ENCODE measurements at regions not wholly inside any gene's neighbourhood (a gene's known extent, or its start where the extent isn't known, plus 50 kb on each side); places are given as distances from the start of the nearest gene placed in this dataset.

GRCh38 chr5:122585371-122585770 lies 189.5 kb upstream of the SNX2 start (continued):
- TF ChIP-seq, protein P1, sequence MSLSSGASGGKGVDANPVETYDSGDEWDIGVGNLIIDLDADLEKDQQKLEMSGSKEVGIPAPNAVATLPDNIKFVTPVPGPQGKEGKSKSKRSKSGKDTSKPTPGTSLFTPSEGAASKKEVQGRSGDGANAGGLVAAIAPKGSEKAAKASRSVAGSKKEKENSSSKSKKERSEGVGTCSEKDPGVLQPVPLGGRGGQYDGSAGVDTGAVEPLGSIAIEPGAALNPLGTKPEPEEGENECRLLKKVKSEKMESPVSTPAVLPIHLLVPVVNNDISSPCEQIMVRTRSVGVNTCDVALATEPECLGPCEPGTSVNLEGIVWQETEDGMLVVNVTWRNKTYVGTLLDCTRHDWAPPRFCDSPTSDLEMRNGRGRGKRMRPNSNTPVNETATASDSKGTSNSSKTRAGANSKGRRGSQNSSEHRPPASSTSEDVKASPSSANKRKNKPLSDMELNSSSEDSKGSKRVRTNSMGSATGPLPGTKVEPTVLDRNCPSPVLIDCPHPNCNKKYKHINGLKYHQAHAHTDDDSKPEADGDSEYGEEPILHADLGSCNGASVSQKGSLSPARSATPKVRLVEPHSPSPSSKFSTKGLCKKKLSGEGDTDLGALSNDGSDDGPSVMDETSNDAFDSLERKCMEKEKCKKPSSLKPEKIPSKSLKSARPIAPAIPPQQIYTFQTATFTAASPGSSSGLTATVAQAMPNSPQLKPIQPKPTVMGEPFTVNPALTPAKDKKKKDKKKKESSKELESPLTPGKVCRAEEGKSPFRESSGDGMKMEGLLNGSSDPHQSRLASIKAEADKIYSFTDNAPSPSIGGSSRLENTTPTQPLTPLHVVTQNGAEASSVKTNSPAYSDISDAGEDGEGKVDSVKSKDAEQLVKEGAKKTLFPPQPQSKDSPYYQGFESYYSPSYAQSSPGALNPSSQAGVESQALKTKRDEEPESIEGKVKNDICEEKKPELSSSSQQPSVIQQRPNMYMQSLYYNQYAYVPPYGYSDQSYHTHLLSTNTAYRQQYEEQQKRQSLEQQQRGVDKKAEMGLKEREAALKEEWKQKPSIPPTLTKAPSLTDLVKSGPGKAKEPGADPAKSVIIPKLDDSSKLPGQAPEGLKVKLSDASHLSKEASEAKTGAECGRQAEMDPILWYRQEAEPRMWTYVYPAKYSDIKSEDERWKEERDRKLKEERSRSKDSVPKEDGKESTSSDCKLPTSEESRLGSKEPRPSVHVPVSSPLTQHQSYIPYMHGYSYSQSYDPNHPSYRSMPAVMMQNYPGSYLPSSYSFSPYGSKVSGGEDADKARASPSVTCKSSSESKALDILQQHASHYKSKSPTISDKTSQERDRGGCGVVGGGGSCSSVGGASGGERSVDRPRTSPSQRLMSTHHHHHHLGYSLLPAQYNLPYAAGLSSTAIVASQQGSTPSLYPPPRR (CRISPR knock-in tag; IDR thresholded peaks at IDR 0.05; ENCODE audit: borderline replicate concordance), result no peak
- no peak for TF ChIP-seq SP5 (CRISPR knock-in tag; IDR thresholded peaks at IDR 0.05; ENCODE audit: borderline replicate concordance, low read depth)
- TF ChIP-seq ZNF589 (CRISPR knock-in tag; conservative IDR thresholded peaks at IDR 0.05), result no peak
- no peak for TF ChIP-seq ELF1 (CRISPR knock-in tag; IDR thresholded peaks at IDR 0.05)
- TF ChIP-seq, protein P2, sequence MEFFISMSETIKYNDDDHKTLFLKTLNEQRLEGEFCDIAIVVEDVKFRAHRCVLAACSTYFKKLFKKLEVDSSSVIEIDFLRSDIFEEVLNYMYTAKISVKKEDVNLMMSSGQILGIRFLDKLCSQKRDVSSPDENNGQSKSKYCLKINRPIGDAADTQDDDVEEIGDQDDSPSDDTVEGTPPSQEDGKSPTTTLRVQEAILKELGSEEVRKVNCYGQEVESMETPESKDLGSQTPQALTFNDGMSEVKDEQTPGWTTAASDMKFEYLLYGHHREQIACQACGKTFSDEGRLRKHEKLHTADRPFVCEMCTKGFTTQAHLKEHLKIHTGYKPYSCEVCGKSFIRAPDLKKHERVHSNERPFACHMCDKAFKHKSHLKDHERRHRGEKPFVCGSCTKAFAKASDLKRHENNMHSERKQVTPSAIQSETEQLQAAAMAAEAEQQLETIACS (CRISPR knock-in tag; IDR thresholded peaks at IDR 0.05), result no peak

DNA sequence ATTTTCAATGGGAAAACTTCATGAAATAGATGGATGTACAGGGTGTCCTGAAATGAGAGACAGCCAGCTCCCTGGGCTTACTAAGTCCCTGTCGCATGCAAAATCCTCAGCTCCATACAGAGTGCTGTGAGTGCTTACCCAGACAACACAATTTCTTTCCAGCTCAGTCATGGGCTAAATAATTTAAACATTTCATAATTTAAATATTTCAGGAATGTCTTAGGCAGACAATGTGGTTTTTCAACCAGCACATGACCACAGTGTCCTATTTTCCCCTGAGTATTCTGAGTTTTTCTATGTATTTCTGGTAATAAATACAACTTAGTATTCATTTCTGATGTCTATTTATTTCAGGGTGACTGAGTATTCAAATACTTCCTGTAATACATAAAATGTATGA lies 188.5 kb upstream of the SNX2 start:
- Histone ChIP-seq H3K27ac (ENCODE audit: extremely low read length, insufficient read depth, low read length) (no peak overlapping the region), H3K4me3 (replicated peaks in 1 of 3; ENCODE audit: insufficient read depth in 1 of 3, low read depth in 2 of 3, low read length in 3 of 3) (no peak overlapping the region), H3K36me3 (replicated peaks in 1 of 2; ENCODE audit: control insufficient read depth in 1 of 2, insufficient read depth in 2 of 2, low read length in 2 of 2) (no peaks in the 10 kb centered on the region), H3K79me2 (ENCODE audit: insufficient read depth, low read length) (no peaks in the 10 kb centered on the region), H3K4me2 (ENCODE audit: low read depth, low read length) (no peak overlapping the region), H3K9ac (ENCODE audit: insufficient read depth, low read depth, low read length) (no peak overlapping the region), H3K4me1 (ENCODE audit: insufficient read depth, low read length) (no peaks in the 10 kb centered on the region), H2AFZ (ENCODE audit: low read length) (no peak overlapping the region), H3K9me3 (ENCODE audit: low read length) (no peaks in the 10 kb centered on the region), H4K20me1 (ENCODE audit: insufficient read depth, low read length) (no peaks in the 10 kb centered on the region), H3K27me3 (ENCODE audit: control insufficient read depth in 1 of 2, insufficient read depth in 2 of 2, low read length in 2 of 2) (peaks cover 0 to 3% of the 10 kb centered on the region in 2 experiments; a peak in 1 of 5 replicates)
- no peak for TF ChIP-seq ONECUT2 (CRISPR knock-in tag; IDR thresholded peaks at IDR 0.05)
- TF ChIP-seq HOXD1 (CRISPR knock-in tag; IDR thresholded peaks at IDR 0.05), result no peak
- TF ChIP-seq RBM39 (IDR thresholded peaks at IDR 0.05; ENCODE audit: low read depth, low read length, poor library complexity, severe bottlenecking), result no peak
- no peak for TF ChIP-seq ZNF672 (CRISPR knock-in tag; IDR thresholded peaks at IDR 0.05)
- TF ChIP-seq, protein P2 (CRISPR knock-in tag; IDR thresholded peaks at IDR 0.05), result no peak
- no peak for TF ChIP-seq NFE2L2 (IDR thresholded peaks at IDR 0.05; ENCODE audit: low read length)
- TF ChIP-seq, protein P3, sequence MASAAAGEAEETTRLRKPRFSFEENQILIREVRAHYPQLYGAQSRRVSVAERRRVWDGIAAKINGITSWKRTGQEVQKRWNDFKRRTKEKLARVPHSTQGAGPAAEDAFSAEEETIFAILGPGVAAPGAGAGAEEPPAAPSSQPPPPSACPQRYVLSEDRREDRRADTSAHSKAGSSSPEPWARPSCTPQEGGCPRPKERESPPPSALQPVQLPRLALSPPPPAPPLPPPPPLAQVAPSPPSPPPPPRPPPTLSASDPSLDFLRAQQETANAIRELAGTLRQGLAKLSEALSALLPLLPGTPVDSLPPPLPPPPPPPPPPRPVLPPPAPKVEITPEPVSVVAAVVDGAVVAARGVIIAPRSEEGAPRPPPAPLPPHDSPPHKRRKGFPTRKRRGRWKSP (CRISPR knock-in tag; IDR thresholded peaks at IDR 0.05), result no peak
- TF ChIP-seq ZSCAN20 (CRISPR knock-in tag; IDR thresholded peaks at IDR 0.05; ENCODE audit: borderline replicate concordance), result no peak
- TF ChIP-seq, protein P4, sequence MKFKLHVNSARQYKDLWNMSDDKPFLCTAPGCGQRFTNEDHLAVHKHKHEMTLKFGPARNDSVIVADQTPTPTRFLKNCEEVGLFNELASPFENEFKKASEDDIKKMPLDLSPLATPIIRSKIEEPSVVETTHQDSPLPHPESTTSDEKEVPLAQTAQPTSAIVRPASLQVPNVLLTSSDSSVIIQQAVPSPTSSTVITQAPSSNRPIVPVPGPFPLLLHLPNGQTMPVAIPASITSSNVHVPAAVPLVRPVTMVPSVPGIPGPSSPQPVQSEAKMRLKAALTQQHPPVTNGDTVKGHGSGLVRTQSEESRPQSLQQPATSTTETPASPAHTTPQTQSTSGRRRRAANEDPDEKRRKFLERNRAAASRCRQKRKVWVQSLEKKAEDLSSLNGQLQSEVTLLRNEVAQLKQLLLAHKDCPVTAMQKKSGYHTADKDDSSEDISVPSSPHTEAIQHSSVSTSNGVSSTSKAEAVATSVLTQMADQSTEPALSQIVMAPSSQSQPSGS (CRISPR knock-in tag; IDR thresholded peaks at IDR 0.05), result no peak
- BruUV-seq (replicated peaks), result no TSS peak
- DNase-seq (ENCODE audit: low spot score) (no peak), ATAC-seq (no peak), FAIRE-seq (no peak)
- intact Hi-C loops (cut with micrococcal nuclease; ENCODE audit: unreplicated experiment) (no loop called here), in situ Hi-C loops (cut with HindIII; ENCODE audit: extremely low pct_ligation_motif_present, low pct_unique_long_range_greater_than_20kb) (no loop called here)
- POLR2A ChIA-PET, result no interaction called here
- WGBS (ENCODE audit: low lambda C conversion rate), result 50% methylated on average over 1 of the region's 1 CpG
- CTCF ChIA-PET (ENCODE audit: low intra/inter-chr PET ratio, low total read pairs), result no interaction called here
